Right atrium auricular region (tissue), 2 donors: ENCODE measurements at regions not wholly inside any gene's neighbourhood (a gene's known extent, or its start where the extent isn't known, plus 50 kb on each side); places are given as distances from the start of the nearest gene placed in this dataset.

Source experiments
- DNase-seq: peaks from one replicate; pipeline ENCODE4 v3.0.0-alpha.2; 2019; ENCODE audit warnings: low spot score
- H3K27ac ChIP-seq, 2 donors: fragments of 200-600 bp; sonication (generic); 1 replicate in 1 of 2; 2 replicates in 1 of 2; pipeline ENCODE4 v1.5.1; 2016 to 2019
- H3K27me3 ChIP-seq, 2 donors: fragments of 200-600 bp; sonication (generic); one replicate each; pipeline versions ENCODE4 v1.5.1 to v1.6.0; 2017 to 2019
- H3K36me3 ChIP-seq: fragments of 200-600 bp; sonication (generic); one replicate; pipeline ENCODE4 v1.5.1; 2016
- H3K4me1 ChIP-seq, 2 donors: fragments of 200-600 bp; sonication (generic); one replicate each; pipeline versions ENCODE4 v1.5.1 to v1.6.0; 2017 to 2019
- H3K4me3 ChIP-seq, 2 donors: fragments of 200-600 bp; sonication (generic); 1 replicate in 1 of 2; 2 replicates in 1 of 2; pipeline ENCODE4 v1.5.1; 2017 to 2019; ENCODE audit warnings: mild to moderate bottlenecking in 1 of 2, moderate library complexity in 1 of 2
- H3K9me3 ChIP-seq, 2 donors: fragments of 200-600 bp; sonication (generic); one replicate each; pipeline ENCODE4 v1.5.1; 2019
- TF ChIP-seq, protein P1 (sequence below), 2 donors: fragments of 200-600 bp; sonication (generic); IDR thresholded peaks; one replicate each; pipeline ENCODE4 v1.5.1; 2019; ENCODE audit warnings: antibody characterized with exemption in 2 of 2

- Histone ChIP-seq H3K9me3 (no peaks in the 10 kb centered on the region), H3K27ac (no peak overlapping the region), H3K4me1 (no peaks in the 10 kb centered on the region), H3K27me3 (no peaks in the 10 kb centered on the region), H3K4me3 (no peak overlapping the region), H3K36me3 (no peaks in the 10 kb centered on the region)
- TF ChIP-seq, protein P1, sequence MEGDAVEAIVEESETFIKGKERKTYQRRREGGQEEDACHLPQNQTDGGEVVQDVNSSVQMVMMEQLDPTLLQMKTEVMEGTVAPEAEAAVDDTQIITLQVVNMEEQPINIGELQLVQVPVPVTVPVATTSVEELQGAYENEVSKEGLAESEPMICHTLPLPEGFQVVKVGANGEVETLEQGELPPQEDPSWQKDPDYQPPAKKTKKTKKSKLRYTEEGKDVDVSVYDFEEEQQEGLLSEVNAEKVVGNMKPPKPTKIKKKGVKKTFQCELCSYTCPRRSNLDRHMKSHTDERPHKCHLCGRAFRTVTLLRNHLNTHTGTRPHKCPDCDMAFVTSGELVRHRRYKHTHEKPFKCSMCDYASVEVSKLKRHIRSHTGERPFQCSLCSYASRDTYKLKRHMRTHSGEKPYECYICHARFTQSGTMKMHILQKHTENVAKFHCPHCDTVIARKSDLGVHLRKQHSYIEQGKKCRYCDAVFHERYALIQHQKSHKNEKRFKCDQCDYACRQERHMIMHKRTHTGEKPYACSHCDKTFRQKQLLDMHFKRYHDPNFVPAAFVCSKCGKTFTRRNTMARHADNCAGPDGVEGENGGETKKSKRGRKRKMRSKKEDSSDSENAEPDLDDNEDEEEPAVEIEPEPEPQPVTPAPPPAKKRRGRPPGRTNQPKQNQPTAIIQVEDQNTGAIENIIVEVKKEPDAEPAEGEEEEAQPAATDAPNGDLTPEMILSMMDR (IDR thresholded peaks at IDR 0.05) = no peak
- no peak for DNase-seq
Measured at GRCh38 chr2:129233751-129234406, 745.6 kb upstream of the RAB6C start.

DNA sequence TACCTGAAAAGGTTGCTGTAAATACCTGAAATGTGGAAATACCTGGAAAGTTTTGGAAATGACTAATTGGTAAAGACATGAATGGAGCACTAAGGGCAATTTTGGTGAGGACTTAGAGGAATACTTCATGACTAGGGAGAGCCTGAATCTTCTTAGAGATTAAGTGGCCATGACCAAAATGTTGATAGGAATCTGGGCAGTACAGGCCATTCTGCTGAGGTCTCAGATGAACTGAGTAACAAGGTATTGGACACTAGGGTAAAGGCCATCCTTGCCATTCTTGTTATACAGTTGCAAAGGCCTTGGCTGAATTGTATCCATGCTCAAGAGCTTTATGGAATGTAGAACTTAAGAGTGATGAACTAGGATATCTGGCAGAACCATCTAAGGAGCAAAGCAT lies 742.9 kb upstream of the RAB6C start:
- Histone ChIP-seq H3K4me3 (no peak overlapping the region), H3K27me3 (no peaks in the 10 kb centered on the region), H3K9me3 (no peaks in the 10 kb centered on the region), H3K4me1 (no peaks in the 10 kb centered on the region), H3K27ac (no peak overlapping the region), H3K36me3 (no peaks in the 10 kb centered on the region)
- no peak for DNase-seq
- TF ChIP-seq, protein P1 (IDR thresholded peaks at IDR 0.05) = no peak

- no peak overlapping the region for H3K4me3 ChIP-seq
- no peak for DNase-seq
Measured at GRCh38 chr2:129237966-129238725, 741.3 kb upstream of the RAB6C start.

GRCh38 chr2:129239141-129239540 lies 740.3 kb upstream of the RAB6C start:
- Histone ChIP-seq H3K9me3 (no peaks in the 10 kb centered on the region), H3K4me3 (no peak overlapping the region), H3K27me3 (no peaks in the 10 kb centered on the region), H3K36me3 (no peaks in the 10 kb centered on the region), H3K4me1 (no peaks in the 10 kb centered on the region), H3K27ac (no peak overlapping the region)
- TF ChIP-seq, protein P1 (IDR thresholded peaks at IDR 0.05) = no peak
- DNase-seq = no peak

More at GRCh38 chr2:129237966-129238725, 741.3 kb upstream of the RAB6C start:
- TF ChIP-seq, protein P1 (IDR thresholded peaks at IDR 0.05) = no peak
- Histone ChIP-seq H3K27me3 (no peaks in the 10 kb centered on the region), H3K9me3 (no peaks in the 10 kb centered on the region), H3K4me1 (no peaks in the 10 kb centered on the region), H3K27ac (no peak overlapping the region), H3K36me3 (no peaks in the 10 kb centered on the region)

DNA sequence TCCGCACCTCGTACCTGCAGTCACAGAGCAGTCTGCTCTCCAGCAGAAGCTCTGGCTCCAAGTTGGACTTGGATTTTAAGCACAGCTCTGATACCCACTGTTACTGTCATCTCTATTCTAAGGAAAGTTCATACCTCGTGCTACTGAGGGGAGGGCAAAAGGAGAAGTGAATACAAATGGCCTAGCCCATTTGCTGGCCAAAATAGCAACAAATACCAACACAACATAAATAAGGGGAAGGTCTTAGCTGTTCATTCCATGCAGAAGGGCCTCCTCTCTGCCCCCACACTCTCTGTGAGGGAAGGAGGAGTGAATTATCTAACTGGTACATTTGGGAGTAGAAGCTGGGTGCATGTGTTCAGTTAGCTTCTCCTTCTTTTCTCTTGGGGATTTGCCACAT lies 739.4 kb upstream of the RAB6C start:
- TF ChIP-seq, protein P1 (IDR thresholded peaks at IDR 0.05) = no peak
- Histone ChIP-seq H3K27ac (no peak overlapping the region), H3K9me3 (no peaks in the 10 kb centered on the region), H3K4me1 (no peaks in the 10 kb centered on the region), H3K4me3 (no peak overlapping the region), H3K36me3 (no peaks in the 10 kb centered on the region), H3K27me3 (no peaks in the 10 kb centered on the region)
- DNase-seq = no peak
